HepG2 (cell line): ENCODE measurements at regions not wholly inside any gene's neighbourhood (a gene's known extent, or its start where the extent isn't known, plus 50 kb on each side); places are given as distances from the start of the nearest gene placed in this dataset.

Experiments
- ATAC-seq: fragments of 200-7000 bp; cut with Tn5 transposase; 3 replicates; pipeline ENCODE4 v1.9.1; 2020; ENCODE audit warnings: mild to moderate bottlenecking, moderate library complexity
- BruUV-seq: library from RNA; stranded (reverse); fragments of 400-500 nt; replicated peaks from 2 replicates; lab custom pipeline; 2021; lab: Mats Ljungman, UMichigan
- CTCF ChIA-PET: fragments of 300-600 bp; formaldehyde crosslinking; extraction: SDS; loops from one replicate; lab custom pipeline; 2021; ENCODE audit warnings: low total read pairs, inconsistent platforms, low intra/inter-chr PET ratio; lab: Yijun Ruan, JAX
- POLR2A ChIA-PET: fragments of 350-600 bp; sonication (Branson Sonifier 250); formaldehyde crosslinking; loops from one replicate; lab custom pipeline; 2020; ENCODE audit warnings: antibody characterized with exemption, inconsistent platforms; lab: Yijun Ruan, JAX
- DNase-seq: peaks from one replicate; pipeline ENCODE4 v3.0.0-alpha.2; 2015; ENCODE audit warnings: low spot score
- FAIRE-seq: peaks from 3 replicates; lab custom pipeline; 2011; peaks lifted over from hg19 to GRCh38; lab: Jason Lieb, UNC
- H2AFZ ChIP-seq: one replicate; pipeline ENCODE4 v1.6.1; 2011; ENCODE audit warnings: low read length, inconsistent platforms
- H3K27ac ChIP-seq: fragments of 300-600 bp; 3 replicates; pipeline ENCODE4 v1.8.0; 2011; ENCODE audit warnings: mixed run types, mild to moderate bottlenecking, mixed read lengths, low read length, inconsistent platforms; ENCODE audit not compliant: insufficient read depth; ENCODE audit errors: extremely low read length
- H3K27me3 ChIP-seq, 2 experiments: fragments of 200-600 bp in 1 of 2; 2 replicates in 1 of 2; 3 replicates in 1 of 2; pipeline versions ENCODE4 v1.6.0 to v1.8.0; 2011; ENCODE audit warnings: low read length in 2 of 2, mild to moderate bottlenecking in 2 of 2, moderate library complexity in 2 of 2, inconsistent platforms in 1 of 2; ENCODE audit not compliant: insufficient read depth in 2 of 2, control insufficient read depth in 1 of 2
- H3K36me3 ChIP-seq, 2 experiments: fragments of 200-600 bp in 1 of 2; replicated peaks in 1 of 2; 2 replicates in 1 of 2; 3 replicates in 1 of 2; pipeline versions ENCODE4 v1.5.1 to v1.8.0; 2011; ENCODE audit warnings: low read length in 2 of 2, inconsistent platforms in 1 of 2; ENCODE audit not compliant: insufficient read depth in 2 of 2, control insufficient read depth in 1 of 2
- H3K4me1 ChIP-seq: 2 replicates; pipeline ENCODE4 v1.5.1; 2012; ENCODE audit warnings: low read length, inconsistent platforms; ENCODE audit not compliant: insufficient read depth
- H3K4me2 ChIP-seq: 2 replicates; pipeline ENCODE4 v1.6.0; 2011; ENCODE audit warnings: low read depth, low read length, inconsistent platforms
- H3K4me3 ChIP-seq, 3 experiments: fragments of 200-600 bp in 1 of 3; sonication (generic), shearing (Covaris generic) in 1 of 3; replicated peaks in 1 of 3; 2 replicates each; pipeline ENCODE4 v1.5.1; 2011 to 2016; ENCODE audit warnings: low read length in 3 of 3, inconsistent platforms in 2 of 3, low read depth in 2 of 3, mild to moderate bottlenecking in 2 of 3, control low read depth in 1 of 3, mixed read lengths in 1 of 3; ENCODE audit not compliant: insufficient read depth in 1 of 3
- H3K79me2 ChIP-seq: one replicate; pipeline ENCODE4 v1.6.1; 2011; ENCODE audit warnings: low read length, inconsistent platforms; ENCODE audit not compliant: insufficient read depth
- H3K9ac ChIP-seq: 2 replicates; pipeline ENCODE4 v1.6.0; 2011; ENCODE audit warnings: mild to moderate bottlenecking, low read depth, low read length, inconsistent platforms; ENCODE audit not compliant: insufficient read depth
- H3K9me3 ChIP-seq: 2 replicates; pipeline ENCODE4 v1.5.1; 2012; ENCODE audit warnings: mild to moderate bottlenecking, low read length
- H4K20me1 ChIP-seq: 2 replicates; pipeline ENCODE4 v1.6.0; 2011; ENCODE audit warnings: inconsistent platforms, mild to moderate bottlenecking, low read length, moderate library complexity; ENCODE audit not compliant: insufficient read depth
- AKAP8 ChIP-seq: sonication (generic); formaldehyde crosslinking; IDR thresholded peaks from 2 replicates; pipeline ENCODE4 v1.5.1; 2020; ENCODE audit warnings: mild to moderate bottlenecking, missing genetic modification reagents
- ATRX ChIP-seq: sonication (generic); formaldehyde crosslinking; IDR thresholded peaks from 2 replicates; pipeline ENCODE4 v1.4.0; 2020; ENCODE audit warnings: missing genetic modification reagents, borderline replicate concordance
- HHEX ChIP-seq: IDR thresholded peaks from 2 replicates; pipeline ENCODE4 v1.6.1; 2016; ENCODE audit warnings: control low read depth
- KAT2B ChIP-seq: fragments of 150-350 bp; IDR thresholded peaks from 2 replicates; pipeline ENCODE4 v1.6.1; 2014; ENCODE audit warnings: low read depth, low read length, borderline replicate concordance
- KLF6 ChIP-seq: IDR thresholded peaks from 2 replicates; pipeline ENCODE4 v1.8.0; 2016; ENCODE audit warnings: missing biosample characterization, missing genetic modification reagents
- NBN ChIP-seq: fragments of 450-650 bp; conservative IDR thresholded peaks from 2 replicates; pipeline ENCODE4 v1.6.1; 2017
- REPIN1 ChIP-seq: sonication (generic); formaldehyde crosslinking; IDR thresholded peaks from 2 replicates; pipeline ENCODE4 v1.8.0; 2022; ENCODE audit warnings: missing genetic modification reagents, low read depth, mild to moderate bottlenecking, borderline replicate concordance
- SMARCE1 ChIP-seq: fragments of 450-650 bp; IDR thresholded peaks from 2 replicates; pipeline ENCODE4 v1.6.1; 2017; ENCODE audit warnings: borderline replicate concordance
- SNAPC2 ChIP-seq: sonication (generic); formaldehyde crosslinking; IDR thresholded peaks from 2 replicates; pipeline ENCODE4 v1.8.1; 2022; ENCODE audit warnings: mild to moderate bottlenecking, missing genetic modification reagents
- TCF7L2 ChIP-seq: IDR thresholded peaks from 2 replicates; pipeline ENCODE4 v1.6.1; 2011; ENCODE audit warnings: mild to moderate bottlenecking, low read depth, low read length, moderate library complexity
- TEAD2 ChIP-seq: sonication (generic); formaldehyde crosslinking; IDR thresholded peaks from 2 replicates; pipeline ENCODE4 v1.9.0; 2021; ENCODE audit warnings: missing genetic modification reagents
- ZNF207 ChIP-seq: fragments of 450-650 bp; IDR thresholded peaks from 2 replicates; pipeline ENCODE4 v1.6.1; 2016; ENCODE audit warnings: antibody characterized with exemption, borderline replicate concordance
- ZNF564 ChIP-seq: sonication (generic); formaldehyde crosslinking; IDR thresholded peaks from 2 replicates; pipeline ENCODE4 v1.8.1; 2023; ENCODE audit warnings: mild to moderate bottlenecking, missing genetic modification reagents
- ZNF713 ChIP-seq: sonication (generic); formaldehyde crosslinking; IDR thresholded peaks from 2 replicates; pipeline ENCODE4 v1.4.0; 2020; ENCODE audit warnings: mild to moderate bottlenecking, missing genetic modification reagents
- ZNF724P ChIP-seq: sonication (generic); formaldehyde crosslinking; IDR thresholded peaks from 2 replicates; pipeline ENCODE4 v1.8.0; 2022; ENCODE audit warnings: missing genetic modification reagents, borderline replicate concordance
- ZNF761 ChIP-seq: sonication (generic); formaldehyde crosslinking; conservative IDR thresholded peaks from 2 replicates; pipeline ENCODE4 v1.4.0; 2020; ENCODE audit warnings: mild to moderate bottlenecking, missing genetic modification reagents
- ZNF784 ChIP-seq: sonication (generic); formaldehyde crosslinking; IDR thresholded peaks from 2 replicates; pipeline ENCODE4 v1.5.1; 2020; ENCODE audit warnings: missing genetic modification reagents, mild to moderate bottlenecking, borderline replicate concordance
- WGBS: methylation state at CpG from one replicate; pipeline ENCODE4 v1.1.6; 2017; ENCODE audit warnings: low lambda C conversion rate; 5-methylcytosine and 5-hydroxymethylcytosine counted together
- in situ Hi-C: cut with HindIII; loops from 2 replicates; pipeline ENCODE4 v1.10.0; 2017; ENCODE audit warnings: low pct_unique_long_range_greater_than_20kb; ENCODE audit not compliant: extremely low pct_ligation_motif_present
- intact Hi-C: fragments of 100-400 bp; cut with micrococcal nuclease; formaldehyde crosslinking; loops from one replicate; pipeline ENCODE4 v1.10.0; 2022; ENCODE audit not compliant: unreplicated experiment

- ChIA-PET CTCF (no interaction called here), POLR2A (interaction anchor here (1.5 kb wide), 1 partner anchor 18 kb away, joined by 4 read pairs; no protein-coding TSS in a partner anchor)
- H3K4me3 ChIP-seq, result no peak overlapping the region
- peaks cover 2 to 26% of the 10 kb centered on the region in 2 experiments; a peak in 4 of 5 replicates for H3K27me3 ChIP-seq
- H3K9me3 ChIP-seq, result no peaks in the 10 kb centered on the region
- intact Hi-C loops, result no loop called here
- no peaks in the 10 kb centered on the region for H3K79me2 ChIP-seq
- 72% methylated on average over 2 of the region's 2 CpGs for WGBS
- no peak overlapping the region for H2AFZ ChIP-seq
- H3K27ac ChIP-seq, result no peak overlapping the region
- DNase-seq, result no peak
- ATAC-seq, result no peak
- in situ Hi-C loops, result no loop called here
- no peak for TF ChIP-seq TCF7L2
- TF ChIP-seq ZNF713, result no peak
- no peak for TF ChIP-seq ATRX (CRISPR knock-in tag)
- no peak for TF ChIP-seq TEAD2 (CRISPR knock-in tag)
- TF ChIP-seq HHEX, result no peak
- no peak for TF ChIP-seq SMARCE1
- no peak for TF ChIP-seq AKAP8 (CRISPR knock-in tag)
- TF ChIP-seq REPIN1 (CRISPR knock-in tag), result no peak
- no peak for TF ChIP-seq ZNF564 (CRISPR knock-in tag)
- TF ChIP-seq ZNF784 (CRISPR knock-in tag), result no peak
- no peak for TF ChIP-seq ZNF724P (CRISPR knock-in tag)
- no peak for TF ChIP-seq ZNF761 (CRISPR knock-in tag)
- no peak for TF ChIP-seq SNAPC2 (CRISPR knock-in tag)
- TF ChIP-seq KLF6 (CRISPR knock-in tag), result no peak
- TF ChIP-seq ZNF207, result no peak
- TF ChIP-seq NBN, result no peak
- TF ChIP-seq KAT2B, result no peak
- H4K20me1 ChIP-seq, result no peaks in the 10 kb centered on the region
- FAIRE-seq, result no peak
- no peak overlapping the region for H3K4me2 ChIP-seq
- H3K36me3 ChIP-seq, result no peaks in the 10 kb centered on the region
- peaks cover 68% of the 10 kb centered on the region for H3K4me1 ChIP-seq
- BruUV-seq, result no TSS peak
- H3K9ac ChIP-seq, result no peak overlapping the region
Measured at GRCh38 chr22:46031557-46031956, 54.6 kb upstream of the WNT7B start.
